SH-SY5Y (cell line): ENCODE measurements at regions not wholly inside any gene's neighbourhood (a gene's known extent, or its start where the extent isn't known, plus 50 kb on each side); places are given as distances from the start of the nearest gene placed in this dataset.

Experiments
- GATA2 ChIP-seq: IDR thresholded peaks from 2 replicates; pipeline ENCODE4 v1.6.1; 2011; ENCODE audit warnings: mild to moderate bottlenecking, low read depth, low read length
- GATA3 ChIP-seq: IDR thresholded peaks from 2 replicates; pipeline ENCODE4 v1.6.1; 2011; ENCODE audit warnings: low read depth, mild to moderate bottlenecking, low read length, moderate library complexity

DNA sequence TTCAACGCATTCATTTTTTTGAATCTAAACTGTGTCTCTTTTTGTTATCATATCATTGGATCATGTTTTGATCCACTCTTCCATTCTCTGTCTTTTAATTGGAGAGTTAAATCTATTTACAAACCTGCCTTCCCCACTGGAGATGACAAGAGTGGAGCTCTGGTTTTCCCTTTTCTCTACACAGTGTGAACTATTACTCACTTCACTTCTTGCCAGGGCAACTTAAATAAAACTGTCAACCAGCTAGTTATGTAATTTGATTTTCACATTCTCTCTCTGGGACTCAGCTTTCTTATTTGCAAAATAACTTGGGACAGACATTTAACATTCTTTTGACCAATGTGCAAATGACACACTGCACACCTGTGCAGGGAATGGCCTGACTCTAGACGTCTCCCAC is 230.8 kb upstream of the CST7 start:
- TF ChIP-seq GATA3 (no peak), GATA2 (no peak)
